ENCODE measurements at regions not wholly inside any gene's neighbourhood (a gene's known extent, or its start where the extent isn't known, plus 50 kb on each side); places are given as distances from the start of the nearest gene placed in this dataset.

DNA sequence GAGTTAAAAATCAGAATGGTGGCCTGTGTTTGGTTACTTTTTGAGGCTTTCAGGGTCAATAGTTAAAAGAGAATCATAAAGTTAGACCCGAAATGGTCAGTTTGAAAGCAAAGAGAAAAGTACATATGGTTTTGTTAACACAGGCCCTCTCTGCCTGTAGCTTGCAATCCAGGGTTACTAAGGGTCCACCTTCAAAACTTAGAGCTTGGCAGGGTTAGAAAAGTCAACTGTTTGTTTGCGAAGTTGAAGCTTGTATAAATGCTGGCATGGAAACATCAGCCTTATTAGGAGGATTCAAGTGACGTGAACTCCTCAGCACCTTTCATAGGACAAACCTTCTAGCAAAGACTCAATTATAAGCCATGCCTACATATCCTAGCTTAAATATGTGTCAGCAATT lies 196.3 kb upstream of the SEMA3A start:
- TF ChIP-seq POLR2AphosphoS5 (IDR thresholded peaks at IDR 0.05): no peak
- TF ChIP-seq POLR2A (IDR thresholded peaks at IDR 0.05): no peak
- TF ChIP-seq CTCF (IDR thresholded peaks at IDR 0.05): no peak
